SK-N-SH treated with all-trans-retinoic acid at 6 μM for 48 hours (cell line): ENCODE measurements at regions not wholly inside any gene's neighbourhood (a gene's known extent, or its start where the extent isn't known, plus 50 kb on each side); places are given as distances from the start of the nearest gene placed in this dataset.

Experiments
- ATAC-seq: fragments of 200-7000 bp; cut with Tn5 transposase; 3 replicates; pipeline ENCODE4 v1.9.1; 2020; ENCODE audit warnings: mild to moderate bottlenecking, moderate library complexity
- ARNTL ChIP-seq: fragments of 450-650 bp; formaldehyde crosslinking; IDR thresholded peaks from 2 replicates; pipeline ENCODE4 v1.5.0; 2020; ENCODE audit warnings: low read depth, mild to moderate bottlenecking, moderate library complexity, borderline replicate concordance
- CREB5 ChIP-seq: fragments of 250-450 bp; sonication (Bioruptor Pico); IDR thresholded peaks from 2 replicates; pipeline ENCODE4 v1.5.1; 2020; ENCODE audit warnings: low read depth, mild to moderate bottlenecking, moderate library complexity
- CSDC2 ChIP-seq: fragments of 250-450 bp; sonication (Bioruptor Pico); IDR thresholded peaks from 2 replicates; pipeline ENCODE4 v1.5.0; 2020; ENCODE audit warnings: mild to moderate bottlenecking, moderate library complexity
- GLIS3 ChIP-seq: fragments of 250-450 bp; sonication (Bioruptor Pico); IDR thresholded peaks from 2 replicates; pipeline ENCODE4 v1.5.0; 2020; ENCODE audit warnings: mild to moderate bottlenecking, moderate library complexity
- ISL1 ChIP-seq: fragments of 250-450 bp; sonication (Bioruptor Pico); IDR thresholded peaks from 2 replicates; pipeline ENCODE4 v2.1.2; 2022; ENCODE audit warnings: mild to moderate bottlenecking, moderate library complexity
- OSR1 ChIP-seq: fragments of 250-450 bp; sonication (Bioruptor Pico); IDR thresholded peaks from 2 replicates; pipeline ENCODE4 v1.8.0; 2022; ENCODE audit warnings: moderate library complexity, mild to moderate bottlenecking, inconsistent platforms
- PATZ1 ChIP-seq: fragments of 250-450 bp; sonication (Bioruptor Pico); IDR thresholded peaks from 2 replicates; pipeline ENCODE4 v1.8.0; 2020; ENCODE audit warnings: mild to moderate bottlenecking, moderate library complexity, borderline replicate concordance
- RARB ChIP-seq: fragments of 250-450 bp; sonication (Bioruptor Pico); IDR thresholded peaks from 2 replicates; pipeline ENCODE4 v1.8.0; 2021; ENCODE audit warnings: mild to moderate bottlenecking, moderate library complexity
- SNAI2 ChIP-seq: fragments of 250-450 bp; sonication (Bioruptor Pico); IDR thresholded peaks from 2 replicates; pipeline ENCODE4 v1.5.0; 2020; ENCODE audit warnings: mild to moderate bottlenecking, moderate library complexity
- TCF4 ChIP-seq: fragments of 250-450 bp; sonication (Bioruptor Pico); IDR thresholded peaks from 2 replicates; pipeline ENCODE4 v1.8.0; 2021; ENCODE audit warnings: mild to moderate bottlenecking, moderate library complexity, borderline replicate concordance
- TOX ChIP-seq: fragments of 250-450 bp; sonication (Bioruptor Pico); IDR thresholded peaks from 2 replicates; pipeline ENCODE4 v1.8.0; 2021; ENCODE audit warnings: mild to moderate bottlenecking, moderate library complexity, borderline replicate concordance
- TSHZ2 ChIP-seq: fragments of 250-450 bp; sonication (Bioruptor Pico); IDR thresholded peaks from 2 replicates; pipeline ENCODE4 v1.5.0; 2020; ENCODE audit warnings: mild to moderate bottlenecking, moderate library complexity
- ZC3H10 ChIP-seq: fragments of 250-450 bp; sonication (Bioruptor Pico); IDR thresholded peaks from 2 replicates; pipeline ENCODE4 v1.5.1; 2021; ENCODE audit warnings: mild to moderate bottlenecking, moderate library complexity
- ZFP3 ChIP-seq: fragments of 250-450 bp; sonication (Bioruptor Pico); IDR thresholded peaks from 2 replicates; pipeline ENCODE4 v1.5.0; 2020; ENCODE audit warnings: mild to moderate bottlenecking, moderate library complexity
- ZFP30 ChIP-seq: fragments of 450-650 bp; formaldehyde crosslinking; IDR thresholded peaks from 2 replicates; pipeline ENCODE4 v1.5.0; 2022; ENCODE audit warnings: mild to moderate bottlenecking, moderate library complexity
- ZNF565 ChIP-seq: fragments of 450-650 bp; formaldehyde crosslinking; conservative IDR thresholded peaks from 2 replicates; pipeline ENCODE4 v1.5.0; 2020; ENCODE audit warnings: low read depth, mild to moderate bottlenecking, moderate library complexity
- ZNF70 ChIP-seq: fragments of 450-650 bp; formaldehyde crosslinking; IDR thresholded peaks from 2 replicates; pipeline ENCODE4 v1.5.0; 2020; ENCODE audit warnings: mild to moderate bottlenecking, moderate library complexity
- ZNF8 ChIP-seq: fragments of 450-650 bp; formaldehyde crosslinking; IDR thresholded peaks from 2 replicates; pipeline ENCODE4 v1.5.0; 2020; ENCODE audit warnings: mild to moderate bottlenecking, moderate library complexity
- TF ChIP-seq, protein P1 (sequence below): fragments of 250-450 bp; sonication (Bioruptor Pico); IDR thresholded peaks from 2 replicates; pipeline ENCODE4 v1.8.0; 2021; ENCODE audit warnings: low read depth, mild to moderate bottlenecking, moderate library complexity, borderline replicate concordance

DNA sequence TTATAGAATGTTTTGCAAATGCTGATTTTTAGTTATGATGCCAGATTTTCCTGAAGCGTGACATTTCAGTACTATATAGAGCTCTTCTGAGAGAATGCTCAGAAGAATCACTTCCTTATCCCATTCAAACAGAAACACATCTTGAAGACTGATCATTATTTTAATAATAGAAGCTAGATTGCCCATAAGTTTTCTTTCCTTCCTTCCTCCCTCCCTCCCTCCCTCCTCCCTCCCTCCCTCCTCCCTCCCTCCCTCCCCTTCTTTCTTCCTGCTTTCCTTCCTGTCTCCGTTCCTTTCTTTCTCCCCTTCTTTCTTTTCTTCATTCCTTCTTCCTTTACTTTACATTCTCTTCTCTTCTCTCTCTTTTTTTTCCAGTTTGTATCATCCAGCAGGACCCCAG is 767.4 kb downstream of the IRX1 start:
- no peak for TF ChIP-seq ZNF8 (CRISPR knock-in tag)
- no peak for TF ChIP-seq ARNTL (CRISPR knock-in tag)
- no peak for TF ChIP-seq ISL1 (CRISPR knock-in tag)
- no peak for TF ChIP-seq CREB5
- TF ChIP-seq RARB (CRISPR knock-in tag): no peak
- no peak for TF ChIP-seq PATZ1 (CRISPR knock-in tag)
- TF ChIP-seq CSDC2 (CRISPR knock-in tag): no peak
- no peak for TF ChIP-seq TOX (CRISPR knock-in tag)
- TF ChIP-seq ZFP30 (CRISPR knock-in tag): no peak
- no peak for ATAC-seq

DNA sequence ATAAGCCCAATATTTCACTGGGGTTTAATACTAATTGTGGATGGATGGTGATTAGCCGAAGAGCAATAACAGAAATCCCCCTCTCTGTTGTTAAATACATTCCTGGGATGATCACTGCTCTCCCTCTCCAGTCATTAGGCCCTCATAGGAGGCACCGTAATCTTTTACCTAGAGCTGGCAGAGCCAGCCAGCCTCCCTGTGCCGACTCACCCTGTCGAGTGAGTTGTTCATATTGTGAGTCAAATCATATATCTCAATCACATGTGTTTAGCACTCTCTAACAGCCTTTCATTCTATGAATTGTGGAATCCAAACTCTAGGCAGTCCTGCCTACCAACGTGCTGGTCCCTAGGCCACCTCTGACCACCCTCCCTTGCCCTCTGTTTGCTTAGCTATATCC is 771.0 kb downstream of the IRX1 start:
- no peak for ATAC-seq
- TF ChIP-seq ZNF8 (CRISPR knock-in tag): no peak
- no peak for TF ChIP-seq CREB5
- TF ChIP-seq ZNF565 (CRISPR knock-in tag): no peak
- TF ChIP-seq PATZ1 (CRISPR knock-in tag): no peak
- no peak for TF ChIP-seq GLIS3 (CRISPR knock-in tag)
- no peak for TF ChIP-seq TCF4 (CRISPR knock-in tag)
- TF ChIP-seq ZNF70 (CRISPR knock-in tag): no peak
- TF ChIP-seq OSR1 (CRISPR knock-in tag): no peak
- TF ChIP-seq TSHZ2 (CRISPR knock-in tag): no peak
- TF ChIP-seq CSDC2 (CRISPR knock-in tag): no peak
- TF ChIP-seq SNAI2 (CRISPR knock-in tag): no peak
- TF ChIP-seq TOX (CRISPR knock-in tag): no peak

GRCh38 chr5:4370218-4370617 is 769.9 kb upstream of the ADAMTS16 start:
- ATAC-seq: no peak
- no peak for TF ChIP-seq ZFP3
- TF ChIP-seq CREB5: no peak
- no peak for TF ChIP-seq ZC3H10 (CRISPR knock-in tag)
- no peak for TF ChIP-seq ZNF70 (CRISPR knock-in tag)
- no peak for TF ChIP-seq ZNF8 (CRISPR knock-in tag)
- no peak for TF ChIP-seq TCF4 (CRISPR knock-in tag)
- TF ChIP-seq ZFP30 (CRISPR knock-in tag): no peak
- TF ChIP-seq, protein P1, sequence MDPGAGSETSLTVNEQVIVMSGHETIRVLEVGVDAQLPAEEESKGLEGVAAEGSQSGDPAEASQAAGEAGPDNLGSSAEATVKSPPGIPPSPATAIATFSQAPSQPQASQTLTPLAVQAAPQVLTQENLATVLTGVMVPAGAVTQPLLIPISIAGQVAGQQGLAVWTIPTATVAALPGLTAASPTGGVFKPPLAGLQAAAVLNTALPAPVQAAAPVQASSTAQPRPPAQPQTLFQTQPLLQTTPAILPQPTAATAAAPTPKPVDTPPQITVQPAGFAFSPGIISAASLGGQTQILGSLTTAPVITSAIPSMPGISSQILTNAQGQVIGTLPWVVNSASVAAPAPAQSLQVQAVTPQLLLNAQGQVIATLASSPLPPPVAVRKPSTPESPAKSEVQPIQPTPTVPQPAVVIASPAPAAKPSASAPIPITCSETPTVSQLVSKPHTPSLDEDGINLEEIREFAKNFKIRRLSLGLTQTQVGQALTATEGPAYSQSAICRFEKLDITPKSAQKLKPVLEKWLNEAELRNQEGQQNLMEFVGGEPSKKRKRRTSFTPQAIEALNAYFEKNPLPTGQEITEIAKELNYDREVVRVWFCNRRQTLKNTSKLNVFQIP (CRISPR knock-in tag): no peak
- no peak for TF ChIP-seq PATZ1 (CRISPR knock-in tag)
- no peak for TF ChIP-seq GLIS3 (CRISPR knock-in tag)
- no peak for TF ChIP-seq TSHZ2 (CRISPR knock-in tag)
